PFSK-1 (cell line): ENCODE measurements at regions not wholly inside any gene's neighbourhood (a gene's known extent, or its start where the extent isn't known, plus 50 kb on each side); places are given as distances from the start of the nearest gene placed in this dataset.

Experiments
- SIN3A ChIP-seq: IDR thresholded peaks from 2 replicates; pipeline ENCODE4 v1.6.1; 2012; ENCODE audit warnings: mild to moderate bottlenecking, low read length, moderate library complexity, borderline replicate concordance; ENCODE audit not compliant: insufficient read depth
- TAF1 ChIP-seq: IDR thresholded peaks from 2 replicates; pipeline ENCODE4 v1.6.1; 2012; ENCODE audit warnings: low read length, control low read depth, borderline replicate concordance; ENCODE audit not compliant: insufficient read depth

DNA sequence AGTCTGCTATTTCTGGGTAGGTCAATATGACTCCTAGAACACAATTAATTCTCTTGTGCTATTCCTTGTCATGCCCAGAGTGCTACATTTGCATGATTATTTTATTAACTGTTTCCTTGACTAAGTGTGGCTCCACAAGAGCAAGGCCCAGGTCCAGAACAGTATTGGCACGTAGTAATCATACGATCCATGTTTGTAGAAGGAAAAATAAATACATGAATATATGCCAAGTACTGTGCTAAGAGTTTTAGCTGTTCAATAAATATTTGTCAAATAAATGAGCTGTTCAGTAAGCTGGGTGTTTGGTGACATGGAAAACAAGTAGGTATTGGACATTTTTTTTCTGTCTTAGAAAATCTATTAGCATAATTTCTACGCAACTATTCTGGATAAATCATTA lies 995.9 kb downstream of the MAT2B start:
- no peak for TF ChIP-seq TAF1
- no peak for TF ChIP-seq SIN3A
